ENCODE measurements at regions not wholly inside any gene's neighbourhood (a gene's known extent, or its start where the extent isn't known, plus 50 kb on each side); places are given as distances from the start of the nearest gene placed in this dataset.

DNA sequence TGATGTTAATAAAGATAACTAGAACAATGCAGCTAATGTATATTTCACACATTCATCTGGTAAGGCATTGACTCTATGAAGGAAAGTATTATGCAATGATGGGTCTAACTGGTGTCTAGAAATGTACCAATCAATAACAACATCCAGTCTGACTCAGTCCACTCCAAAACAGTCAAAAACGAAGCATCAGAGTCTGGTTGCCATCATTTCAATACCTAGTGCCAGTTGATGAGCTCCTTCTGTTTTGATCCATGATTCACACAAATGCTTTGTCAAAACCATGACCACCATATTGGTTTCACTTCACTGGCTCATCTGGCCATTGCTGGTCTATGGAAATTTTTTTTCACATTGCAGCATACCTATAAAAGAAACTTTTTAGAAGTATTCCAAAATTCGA lies 747.2 kb upstream of the TMEM132C start:
- intact Hi-C loops (cut with micrococcal nuclease; ENCODE audit: unreplicated experiment), result no loop called here
- Mint-ChIP-seq H3K4me1 (ENCODE audit: low read depth, unreplicated experiment) (no peaks in the 10 kb centered on the region), H3K4me3 (ENCODE audit: low read depth, unreplicated experiment) (no peak overlapping the region), H3K36me3 (ENCODE audit: insufficient read depth, unreplicated experiment) (no peaks in the 10 kb centered on the region), H3K27me3 (ENCODE audit: unreplicated experiment) (no peaks in the 10 kb centered on the region), H3K27ac (ENCODE audit: unreplicated experiment) (no peak overlapping the region), H3K9me3 (ENCODE audit: low read depth, unreplicated experiment) (peaks cover 5% of the 10 kb centered on the region)
- CTCF ChIA-PET, result no interaction called here
- no peak for DNase-seq
- no TSS peak for BruUV-seq (replicated peaks)
- TF ChIP-seq, protein P1, sequence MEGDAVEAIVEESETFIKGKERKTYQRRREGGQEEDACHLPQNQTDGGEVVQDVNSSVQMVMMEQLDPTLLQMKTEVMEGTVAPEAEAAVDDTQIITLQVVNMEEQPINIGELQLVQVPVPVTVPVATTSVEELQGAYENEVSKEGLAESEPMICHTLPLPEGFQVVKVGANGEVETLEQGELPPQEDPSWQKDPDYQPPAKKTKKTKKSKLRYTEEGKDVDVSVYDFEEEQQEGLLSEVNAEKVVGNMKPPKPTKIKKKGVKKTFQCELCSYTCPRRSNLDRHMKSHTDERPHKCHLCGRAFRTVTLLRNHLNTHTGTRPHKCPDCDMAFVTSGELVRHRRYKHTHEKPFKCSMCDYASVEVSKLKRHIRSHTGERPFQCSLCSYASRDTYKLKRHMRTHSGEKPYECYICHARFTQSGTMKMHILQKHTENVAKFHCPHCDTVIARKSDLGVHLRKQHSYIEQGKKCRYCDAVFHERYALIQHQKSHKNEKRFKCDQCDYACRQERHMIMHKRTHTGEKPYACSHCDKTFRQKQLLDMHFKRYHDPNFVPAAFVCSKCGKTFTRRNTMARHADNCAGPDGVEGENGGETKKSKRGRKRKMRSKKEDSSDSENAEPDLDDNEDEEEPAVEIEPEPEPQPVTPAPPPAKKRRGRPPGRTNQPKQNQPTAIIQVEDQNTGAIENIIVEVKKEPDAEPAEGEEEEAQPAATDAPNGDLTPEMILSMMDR (IDR thresholded peaks at IDR 0.05; ENCODE audit: unreplicated experiment), result no peak

DNA sequence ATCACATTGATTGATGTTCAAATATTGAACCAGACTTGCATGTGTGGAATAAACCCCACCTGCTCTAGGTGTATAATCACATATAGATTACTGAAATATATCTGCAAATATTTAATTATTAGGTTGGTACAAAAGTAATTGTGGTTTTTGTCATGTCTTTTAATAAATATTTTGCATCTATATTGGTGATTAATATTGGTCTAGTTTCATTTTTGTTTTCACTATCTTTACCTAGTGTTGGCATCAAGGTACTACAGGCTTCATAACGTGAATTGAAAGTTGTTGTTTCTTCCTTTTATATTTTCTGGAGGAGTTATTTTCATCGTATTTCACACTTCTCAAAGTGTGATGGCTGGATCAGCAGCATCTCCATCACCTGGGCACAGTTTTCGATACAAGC lies 740.0 kb upstream of the TMEM132C start:
- DNase-seq, result no peak
- Mint-ChIP-seq H3K27ac (ENCODE audit: unreplicated experiment) (no peak overlapping the region), H3K4me1 (ENCODE audit: low read depth, unreplicated experiment) (no peaks in the 10 kb centered on the region), H3K9me3 (ENCODE audit: low read depth, unreplicated experiment) (peaks cover 9% of the 10 kb centered on the region), H3K27me3 (ENCODE audit: unreplicated experiment) (no peaks in the 10 kb centered on the region), H3K36me3 (ENCODE audit: insufficient read depth, unreplicated experiment) (no peaks in the 10 kb centered on the region), H3K4me3 (ENCODE audit: low read depth, unreplicated experiment) (no peak overlapping the region)
- CTCF ChIA-PET, result no interaction called here
- no TSS peak for BruUV-seq (replicated peaks)
- TF ChIP-seq, protein P1 (IDR thresholded peaks at IDR 0.05; ENCODE audit: unreplicated experiment), result no peak
- intact Hi-C loops (cut with micrococcal nuclease; ENCODE audit: unreplicated experiment), result no loop called here

GRCh38 chr12:127528551-127528950 lies 738.4 kb upstream of the TMEM132C start:
- DNase-seq, result no peak
- no TSS peak for BruUV-seq (replicated peaks)
- CTCF ChIA-PET, result no interaction called here

GRCh38 chr12:127531542-127531941 lies 735.4 kb upstream of the TMEM132C start:
- H3K9me3 Mint-ChIP-seq (ENCODE audit: low read depth, unreplicated experiment), result peaks cover 9% of the 10 kb centered on the region
- intact Hi-C loops (cut with micrococcal nuclease; ENCODE audit: unreplicated experiment), result no loop called here
- TF ChIP-seq, protein P1 (IDR thresholded peaks at IDR 0.05; ENCODE audit: unreplicated experiment), result no peak
- no peaks in the 10 kb centered on the region for H3K4me1 Mint-ChIP-seq (ENCODE audit: low read depth, unreplicated experiment)
- DNase-seq, result no peak
- no peak overlapping the region for H3K4me3 Mint-ChIP-seq (ENCODE audit: low read depth, unreplicated experiment)
- no peaks in the 10 kb centered on the region for H3K36me3 Mint-ChIP-seq (ENCODE audit: insufficient read depth, unreplicated experiment)
- CTCF ChIA-PET, result no interaction called here
- no TSS peak for BruUV-seq (replicated peaks)
- no peaks in the 10 kb centered on the region for H3K27me3 Mint-ChIP-seq (ENCODE audit: unreplicated experiment)
- no peak overlapping the region for H3K27ac Mint-ChIP-seq (ENCODE audit: unreplicated experiment)

More at GRCh38 chr12:127528551-127528950, 738.4 kb upstream of the TMEM132C start:
- Mint-ChIP-seq H3K4me3 (ENCODE audit: low read depth, unreplicated experiment) (no peak overlapping the region), H3K27ac (ENCODE audit: unreplicated experiment) (no peak overlapping the region), H3K4me1 (ENCODE audit: low read depth, unreplicated experiment) (no peaks in the 10 kb centered on the region), H3K9me3 (ENCODE audit: low read depth, unreplicated experiment) (peaks cover 9% of the 10 kb centered on the region), H3K27me3 (ENCODE audit: unreplicated experiment) (no peaks in the 10 kb centered on the region), H3K36me3 (ENCODE audit: insufficient read depth, unreplicated experiment) (no peaks in the 10 kb centered on the region)
- intact Hi-C loops (cut with micrococcal nuclease; ENCODE audit: unreplicated experiment), result no loop called here
- TF ChIP-seq, protein P1 (IDR thresholded peaks at IDR 0.05; ENCODE audit: unreplicated experiment), result no peak

DNA sequence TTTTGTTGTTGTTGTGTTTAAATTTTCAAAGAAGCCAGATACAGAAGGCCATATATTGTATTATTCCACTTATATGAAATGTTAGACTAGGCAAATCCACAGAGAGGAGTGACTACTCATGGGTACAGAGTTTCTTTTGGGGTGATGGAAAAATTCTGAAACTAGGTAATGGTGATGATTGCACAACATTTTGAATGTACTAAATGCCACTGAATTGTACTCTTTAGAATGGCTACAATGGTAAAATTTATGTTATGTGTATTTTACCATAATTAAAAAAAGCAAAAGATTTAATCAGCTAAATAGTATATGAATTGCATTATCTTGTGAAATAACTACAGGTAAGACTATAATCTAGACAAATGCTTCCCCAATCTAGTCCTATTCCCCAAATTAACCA lies 733.6 kb upstream of the TMEM132C start:
- TF ChIP-seq, protein P1 (IDR thresholded peaks at IDR 0.05; ENCODE audit: unreplicated experiment), result no peak
- CTCF ChIA-PET, result no interaction called here
- no peak overlapping the region for H3K27ac Mint-ChIP-seq (ENCODE audit: unreplicated experiment)
- peaks cover 9% of the 10 kb centered on the region for H3K9me3 Mint-ChIP-seq (ENCODE audit: low read depth, unreplicated experiment)
- no peaks in the 10 kb centered on the region for H3K36me3 Mint-ChIP-seq (ENCODE audit: insufficient read depth, unreplicated experiment)
- H3K4me1 Mint-ChIP-seq (ENCODE audit: low read depth, unreplicated experiment), result no peaks in the 10 kb centered on the region
- no TSS peak for BruUV-seq (replicated peaks)
- intact Hi-C loops (cut with micrococcal nuclease; ENCODE audit: unreplicated experiment), result no loop called here
- no peaks in the 10 kb centered on the region for H3K27me3 Mint-ChIP-seq (ENCODE audit: unreplicated experiment)
- no peak for DNase-seq
- no peak overlapping the region for H3K4me3 Mint-ChIP-seq (ENCODE audit: low read depth, unreplicated experiment)
